CD4-positive, alpha-beta T cell treated with Interleukin-4 for 1 hour (primary cell): ENCODE measurements at regions not wholly inside any gene's neighbourhood (a gene's known extent, or its start where the extent isn't known, plus 50 kb on each side); places are given as distances from the start of the nearest gene placed in this dataset.
"Not testable (repeated sequence)": the region's sequence is repeated elsewhere in the genome, so short reads cannot be mapped to it uniquely, and the experiment has no call there.

Source experiments
- DNase-seq, 2 donors: peaks; one replicate each; pipeline ENCODE4 v3.0.0-alpha.2; 2020 to 2022

- peak in 1 of 2 donors; percentile 34 for DNase-seq
Observed at GRCh38 chr5:91641730-91642350, 258.7 kb upstream of the ARRDC3 start.

- DNase-seq: no peak
Observed at GRCh38 chr5:91639744-91640143, 256.6 kb upstream of the ARRDC3 start.

- DNase-seq: no peak
Observed at GRCh38 chr5:91638010-91638409, 254.9 kb upstream of the ARRDC3 start.

- DNase-seq: no peak
Observed at GRCh38 chr5:91635950-91636734, 253.0 kb upstream of the ARRDC3 start.

- DNase-seq: no peak
Observed at GRCh38 chr5:91632871-91633270, 249.8 kb upstream of the ARRDC3 start.

GRCh38 chr5:91611746-91612145, 228.6 kb upstream of the ARRDC3 start:
- no peak for DNase-seq

GRCh38 chr5:91607675-91608074, 224.6 kb upstream of the ARRDC3 start:
- DNase-seq: no peak

- no peak for DNase-seq
Observed at GRCh38 chr5:91599863-91600262, 216.7 kb upstream of the ARRDC3 start.

GRCh38 chr5:91598216-91598615, 215.1 kb upstream of the ARRDC3 start:
- DNase-seq: no peak

- no peak for DNase-seq
Observed at GRCh38 chr5:91595424-91595823, 212.3 kb upstream of the ARRDC3 start.

GRCh38 chr5:91591076-91591475, 208.0 kb upstream of the ARRDC3 start:
- DNase-seq: no peak

GRCh38 chr5:91586232-91586631, 203.1 kb upstream of the ARRDC3 start:
- DNase-seq: no peak

GRCh38 chr5:91584352-91584751, 201.2 kb upstream of the ARRDC3 start:
- DNase-seq: no peak

GRCh38 chr5:91566012-91566411, 182.9 kb upstream of the ARRDC3 start:
- DNase-seq: not testable (repeated sequence)

GRCh38 chr5:91562922-91563321, 179.8 kb upstream of the ARRDC3 start:
- no peak for DNase-seq

GRCh38 chr5:91541696-91542095, 158.6 kb upstream of the ARRDC3 start:
- no peak for DNase-seq

GRCh38 chr5:91538179-91538578, 155.1 kb upstream of the ARRDC3 start:
- no peak for DNase-seq

GRCh38 chr5:91535499-91535898, 152.4 kb upstream of the ARRDC3 start:
- DNase-seq: no peak

- no peak for DNase-seq
Observed at GRCh38 chr5:91534332-91534731, 151.2 kb upstream of the ARRDC3 start.

GRCh38 chr5:91532779-91533178, 149.7 kb upstream of the ARRDC3 start:
- no peak for DNase-seq

- DNase-seq: no peak
Observed at GRCh38 chr5:91532281-91532680, 149.2 kb upstream of the ARRDC3 start.

GRCh38 chr5:91528831-91529230, 145.7 kb upstream of the ARRDC3 start:
- DNase-seq: no peak

GRCh38 chr5:91521785-91522184, 138.7 kb upstream of the ARRDC3 start:
- DNase-seq: no peak

GRCh38 chr5:91521334-91521733, 138.2 kb upstream of the ARRDC3 start:
- no peak for DNase-seq

GRCh38 chr5:91514400-91514799, 131.3 kb upstream of the ARRDC3 start:
- no peak for DNase-seq
